Adrenal gland (tissue), 9 donors: ENCODE measurements at regions not wholly inside any gene's neighbourhood (a gene's known extent, or its start where the extent isn't known, plus 50 kb on each side); places are given as distances from the start of the nearest gene placed in this dataset.
"Not testable (repeated sequence)": the region's sequence is repeated elsewhere in the genome, so short reads cannot be mapped to it uniquely, and the experiment has no call there.

Experiments
- DNase-seq, 7 donors: peaks; one replicate each; pipeline ENCODE4 v3.0.0-alpha.2; 2019 to 2020
- H3K27ac ChIP-seq, 5 donors: fragments of 200-600 bp; sonication (generic) in 4 of 5; 1 replicate in 3 of 5; 2 replicates in 2 of 5; pipeline versions ENCODE4 v1.5.1 to v1.8.0; 2016 to 2020; ENCODE audit warnings: mild to moderate bottlenecking in 1 of 5
- H3K27me3 ChIP-seq: fragments of 200-600 bp; 2 replicates; pipeline ENCODE4 v1.8.0; 2021
- H3K36me3 ChIP-seq, 2 donors: fragments of 200-600 bp; replicated peaks in 1 of 2; 1 replicate in 1 of 2; 2 replicates in 1 of 2; pipeline versions ENCODE4 v1.5.1 to v1.8.0; 2018 to 2022
- H3K4me1 ChIP-seq, 2 donors: fragments of 200-600 bp; replicated peaks in 1 of 2; 1 replicate in 1 of 2; 2 replicates in 1 of 2; pipeline versions ENCODE4 v1.5.1 to v1.8.0; 2018 to 2021
- H3K4me3 ChIP-seq, 4 donors: fragments of 200-600 bp; sonication (generic) in 3 of 4; one replicate each; pipeline ENCODE4 v1.5.1; 2016 to 2018
- H3K9me3 ChIP-seq, 3 donors: fragments of 200-600 bp; sonication (generic) in 1 of 3; replicated peaks in 1 of 3; 1 replicate in 2 of 3; 2 replicates in 1 of 3; pipeline versions ENCODE4 v1.5.1 to v1.8.0; 2016 to 2021
- POLR2A ChIP-seq, 2 donors: fragments of 450-650 bp; IDR thresholded peaks; one replicate each; pipeline ENCODE4 v1.6.1; 2017; ENCODE audit warnings: antibody characterized with exemption in 2 of 2, mild to moderate bottlenecking in 2 of 2, moderate library complexity in 1 of 2
- WGBS, 4 donors: extraction: QIAGEN DNeasy Blood & Tissue Kit in 2 of 4; methylation state at CpG; one replicate each; pipeline versions ENCODE4 v1.1.5 to v1.1.7; 2013 to 2017; 5-methylcytosine and 5-hydroxymethylcytosine counted together
- intact Hi-C, 2 donors: fragments of 100-400 bp; cut with DNase I; formaldehyde crosslinking; loops; one replicate each; pipeline versions ENCODE4 v1.14.1 to v1.15.0; 2022 to 2023
- TF ChIP-seq, protein P1 (sequence below), 6 experiments: fragments of 450-650 bp in 4 of 6; fragments of 200-600 bp in 2 of 6; sonication (generic) in 1 of 6; IDR thresholded peaks; 1 replicate in 5 of 6; 2 replicates in 1 of 6; pipeline versions ENCODE4 v1.5.1 to v1.8.0; 2016 to 2021; ENCODE audit warnings: antibody characterized with exemption in 6 of 6, mild to moderate bottlenecking in 2 of 6, moderate library complexity in 1 of 6
- donor health status: healthy with polysubstance abuse.
- donor health status: Bipolar disorder and iron deficiency.
- donor health status: DM: yes; HTN: yes; CAD: no.
- donor health status: DM: no; HTN: no; CAD: no.
- donor health status: DM: no; HTN: no; CAD: no.

DNA sequence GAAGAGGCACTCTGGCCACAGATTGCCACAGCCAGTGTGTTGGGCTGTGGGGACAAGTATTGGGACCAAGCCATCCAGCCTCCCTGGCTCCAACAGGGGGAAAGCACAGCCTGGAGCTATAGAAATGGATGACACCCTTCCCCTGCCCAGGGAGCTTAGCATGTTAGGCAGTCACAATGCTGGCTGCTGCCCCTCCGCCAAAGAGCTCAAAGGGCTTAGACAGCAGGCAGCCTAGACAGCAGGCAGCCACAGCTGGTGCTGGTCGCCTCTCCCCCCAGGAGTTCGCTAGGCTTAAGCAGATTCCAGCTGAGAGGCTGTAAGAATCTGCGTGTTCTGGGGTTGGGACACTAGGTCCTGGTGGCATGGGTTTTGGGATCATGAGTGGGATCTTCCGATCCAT is 94.5 kb upstream of the MXRA5 start:
- 89 to 100% (median 99%) methylated on average over 1 to 5 of the region's 5 CpGs for WGBS, 4 donors
- DNase-seq = no peak
- Histone ChIP-seq H3K9me3 (no peaks in the 10 kb centered on the region), H3K27me3 (no peaks in the 10 kb centered on the region), H3K4me3 (no peak overlapping the region), H3K4me1 (no peaks in the 10 kb centered on the region), H3K36me3 (no peaks in the 10 kb centered on the region), H3K27ac (no peak overlapping the region)
- TF ChIP-seq, protein P1, sequence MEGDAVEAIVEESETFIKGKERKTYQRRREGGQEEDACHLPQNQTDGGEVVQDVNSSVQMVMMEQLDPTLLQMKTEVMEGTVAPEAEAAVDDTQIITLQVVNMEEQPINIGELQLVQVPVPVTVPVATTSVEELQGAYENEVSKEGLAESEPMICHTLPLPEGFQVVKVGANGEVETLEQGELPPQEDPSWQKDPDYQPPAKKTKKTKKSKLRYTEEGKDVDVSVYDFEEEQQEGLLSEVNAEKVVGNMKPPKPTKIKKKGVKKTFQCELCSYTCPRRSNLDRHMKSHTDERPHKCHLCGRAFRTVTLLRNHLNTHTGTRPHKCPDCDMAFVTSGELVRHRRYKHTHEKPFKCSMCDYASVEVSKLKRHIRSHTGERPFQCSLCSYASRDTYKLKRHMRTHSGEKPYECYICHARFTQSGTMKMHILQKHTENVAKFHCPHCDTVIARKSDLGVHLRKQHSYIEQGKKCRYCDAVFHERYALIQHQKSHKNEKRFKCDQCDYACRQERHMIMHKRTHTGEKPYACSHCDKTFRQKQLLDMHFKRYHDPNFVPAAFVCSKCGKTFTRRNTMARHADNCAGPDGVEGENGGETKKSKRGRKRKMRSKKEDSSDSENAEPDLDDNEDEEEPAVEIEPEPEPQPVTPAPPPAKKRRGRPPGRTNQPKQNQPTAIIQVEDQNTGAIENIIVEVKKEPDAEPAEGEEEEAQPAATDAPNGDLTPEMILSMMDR (IDR thresholded peaks at IDR 0.05) = no peak
- TF ChIP-seq POLR2A (IDR thresholded peaks at IDR 0.05) = no peak
- intact Hi-C loops = no loop called here

DNA sequence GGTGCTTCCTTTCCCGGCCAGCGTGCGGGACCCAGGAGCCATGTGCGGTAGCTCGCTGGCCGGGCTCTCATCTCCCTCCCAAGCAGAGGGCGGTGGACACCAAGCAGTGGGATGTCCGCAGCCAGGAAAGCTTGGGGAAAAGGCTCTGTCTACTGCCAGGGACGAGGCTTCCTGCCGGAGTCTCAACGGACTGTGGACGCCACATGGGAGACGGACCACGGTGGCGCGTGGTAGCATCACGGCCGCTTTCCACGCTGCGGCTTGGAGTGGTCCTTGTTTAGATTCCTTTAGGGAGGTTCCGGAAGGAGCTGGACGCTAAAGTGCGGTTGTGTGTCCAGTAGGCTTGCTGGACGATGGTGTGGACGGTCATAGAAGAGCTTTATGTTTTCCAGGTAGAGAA is 89.5 kb upstream of the MXRA5 start:
- H3K27ac ChIP-seq, H3K4me1 ChIP-seq, DNase-seq, H3K36me3 ChIP-seq, H3K4me3 ChIP-seq, H3K27me3 ChIP-seq, intact Hi-C loops, H3K9me3 ChIP-seq: not testable (repeated sequence)
- 92 to 95% (median 95%) methylated on average over 7 to 22 of the region's 25 CpGs; no CpG with 5 or more reads in 1 of the 4 donors for WGBS, 4 donors

GRCh38 chrX:3435057-3435456 is 88.6 kb upstream of the MXRA5 start:
- H3K4me3 ChIP-seq = no peak overlapping the region
- no peaks in the 10 kb centered on the region for H3K4me1 ChIP-seq
- H3K36me3 ChIP-seq = no peaks in the 10 kb centered on the region
- H3K9me3 ChIP-seq = no peaks in the 10 kb centered on the region
- intact Hi-C loops = no loop called here
- no peaks in the 10 kb centered on the region for H3K27me3 ChIP-seq
- no peak overlapping the region for H3K27ac ChIP-seq
- TF ChIP-seq POLR2A (IDR thresholded peaks at IDR 0.05) = no peak
- WGBS, 4 donors = 91 to 98% (median 94%) methylated on average over 6 of the region's 6 CpGs
- DNase-seq = no peak

DNA sequence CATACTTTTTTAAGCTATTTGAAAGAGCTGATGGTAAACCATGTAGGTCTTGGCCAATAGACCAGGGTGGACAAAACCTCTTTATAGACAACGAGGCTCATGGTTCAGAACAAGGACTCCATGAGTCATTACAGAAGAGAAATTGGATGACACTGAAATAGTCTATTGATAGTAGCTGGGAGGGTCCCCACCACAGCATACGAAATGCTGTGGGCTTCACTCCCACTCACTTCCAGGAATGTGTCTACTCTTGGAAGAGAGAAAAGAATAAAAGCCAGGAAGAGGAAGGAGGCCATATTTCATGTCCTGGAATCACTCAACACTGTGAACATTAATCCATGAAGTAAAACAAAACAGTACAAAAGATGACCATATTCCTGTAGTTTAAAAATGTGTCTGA is 82.3 kb upstream of the MXRA5 start:
- Histone ChIP-seq H3K27ac (no peak overlapping the region), H3K4me3 (no peak overlapping the region), H3K36me3 (no peaks in the 10 kb centered on the region), H3K4me1 (no peaks in the 10 kb centered on the region), H3K9me3 (no peaks in the 10 kb centered on the region), H3K27me3 (no peaks in the 10 kb centered on the region)
- intact Hi-C loops = no loop called here
- TF ChIP-seq POLR2A (IDR thresholded peaks at IDR 0.05) = no peak
- TF ChIP-seq, protein P1 (IDR thresholded peaks at IDR 0.05) = no peak
- WGBS, 4 donors = 15 to 37% (median 26%) methylated on average over 2 of the region's 2 CpGs
- DNase-seq = no peak

DNA sequence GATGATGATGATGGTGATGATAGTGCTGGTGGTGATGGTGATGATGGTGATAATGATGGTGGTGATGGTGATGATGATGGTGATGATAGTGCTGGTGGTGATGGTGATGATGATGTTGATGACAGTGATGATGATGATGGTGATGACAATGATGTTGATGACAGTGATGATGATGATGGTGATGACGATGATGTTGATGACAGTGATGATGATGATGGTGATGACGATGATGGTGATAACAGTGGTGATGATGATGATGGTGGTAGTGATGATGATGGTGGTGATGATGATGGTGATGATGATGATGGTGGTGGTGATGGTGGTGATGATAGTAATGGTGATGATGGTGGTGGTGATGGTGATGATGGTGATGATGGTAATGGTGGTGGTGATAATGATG is 80.1 kb upstream of the MXRA5 start:
- Histone ChIP-seq H3K9me3 (no peaks in the 10 kb centered on the region), H3K4me3 (no peak overlapping the region), H3K4me1 (no peaks in the 10 kb centered on the region), H3K27me3 (no peaks in the 10 kb centered on the region), H3K36me3 (no peaks in the 10 kb centered on the region), H3K27ac (no peak overlapping the region)
- DNase-seq = no peak
- TF ChIP-seq, protein P1 (IDR thresholded peaks at IDR 0.05) = no peak
- no peak for TF ChIP-seq POLR2A (IDR thresholded peaks at IDR 0.05)
- WGBS, 4 donors = 86 to 97% (median 88%) methylated on average over 2 of the region's 2 CpGs
- intact Hi-C loops = no loop called here
